Erythroblast (primary cell): ENCODE measurements at regions not wholly inside any gene's neighbourhood (a gene's known extent, or its start where the extent isn't known, plus 50 kb on each side); places are given as distances from the start of the nearest gene placed in this dataset.

Experiments used
- GATA1 ChIP-seq: IDR thresholded peaks from 2 replicates; pipeline ENCODE4 v1.6.1; 2011; ENCODE audit warnings: low read depth, mild to moderate bottlenecking, control low read depth, low read length, moderate library complexity
- POLR2A ChIP-seq: IDR thresholded peaks from 2 replicates; pipeline ENCODE4 v1.6.1; 2011; ENCODE audit warnings: mild to moderate bottlenecking, low read length

- no peak for TF ChIP-seq POLR2A
- no peak for TF ChIP-seq GATA1
Measured at GRCh38 chr10:57663401-57663800, 604.3 kb downstream of the IPMK start.
